ENCODE measurements at regions not wholly inside any gene's neighbourhood (a gene's known extent, or its start where the extent isn't known, plus 50 kb on each side); places are given as distances from the start of the nearest gene placed in this dataset.

- no peaks in the 10 kb centered on the region for H3K9me3 Mint-ChIP-seq (ENCODE audit: unreplicated experiment)
- DNase-seq (ENCODE audit: unreplicated experiment): no peak
- TF ChIP-seq CTCF (IDR thresholded peaks at IDR 0.05; ENCODE audit: unreplicated experiment): no peak
- H3K27me3 Mint-ChIP-seq (ENCODE audit: insufficient read depth, unreplicated experiment): no peaks in the 10 kb centered on the region
- peaks cover 13% of the 10 kb centered on the region for H3K4me1 Mint-ChIP-seq (ENCODE audit: insufficient read depth, unreplicated experiment)
- POLR2A ChIA-PET: interaction anchor here (6.3 kb wide), 1 partner anchor 53 kb away, joined by 43 read pairs; a partner anchor contains a TSS
- no peaks in the 10 kb centered on the region for H3K36me3 Mint-ChIP-seq (ENCODE audit: insufficient read depth, unreplicated experiment)
- H3K4me3 Mint-ChIP-seq (ENCODE audit: unreplicated experiment): no peak overlapping the region
- intact Hi-C loops (cut with micrococcal nuclease): no loop called here
- BruUV-seq (replicated peaks): no TSS peak
- H3K27ac Mint-ChIP-seq (ENCODE audit: low read depth, unreplicated experiment): no peak overlapping the region
- CTCF ChIA-PET: interaction anchor here (0.6 to 1.3 kb wide), 4 partner anchors 10 to 1155 kb away, joined by 3 to 8 read pairs (median 5); no protein-coding TSS in a partner anchor
These were observed 52.4 kb upstream of the BCAT1 start for GRCh38 chr12:25001311-25001710.
